NCI-H2227 (cell line): ENCODE measurements at regions not wholly inside any gene's neighbourhood (a gene's known extent, or its start where the extent isn't known, plus 50 kb on each side); places are given as distances from the start of the nearest gene placed in this dataset.

ENCODE experiments used
- DNase-seq: peaks from one replicate; lab custom pipeline; 2025; ENCODE audit not compliant: unreplicated experiment; lab: John Stamatoyannopoulos, UW

GRCh38 chr18:51789871-51790270, 550.1 kb upstream of the DCC start:
- DNase-seq: no peak

GRCh38 chr18:51801514-51801913, 538.5 kb upstream of the DCC start:
- DNase-seq: no peak

GRCh38 chr18:51802569-51803428, 537.2 kb upstream of the DCC start:
- DNase-seq: no peak

- DNase-seq: no peak
Observed at GRCh38 chr18:51807336-51807735, 532.7 kb upstream of the DCC start.

GRCh38 chr18:51811883-51812282, 528.1 kb upstream of the DCC start:
- DNase-seq: no peak

- no peak for DNase-seq
Observed at GRCh38 chr18:51813740-51814139, 526.3 kb upstream of the DCC start.

GRCh38 chr18:51821610-51822009, 518.4 kb upstream of the DCC start:
- DNase-seq: no peak

- DNase-seq: no peak
Observed at GRCh38 chr18:51824746-51825145, 515.3 kb upstream of the DCC start.

GRCh38 chr18:51833850-51834249, 506.1 kb upstream of the DCC start:
- DNase-seq: no peak

GRCh38 chr18:51848702-51849101, 491.3 kb upstream of the DCC start:
- no peak for DNase-seq

- DNase-seq: no peak
Observed at GRCh38 chr18:51852681-51853080, 487.3 kb upstream of the DCC start.

GRCh38 chr18:51857989-51858388, 482.0 kb upstream of the DCC start:
- DNase-seq: no peak

GRCh38 chr18:51861046-51861445, 479.0 kb upstream of the DCC start:
- no peak for DNase-seq

GRCh38 chr18:51862051-51862715, 477.8 kb upstream of the DCC start:
- no peak for DNase-seq

- DNase-seq: no peak
Observed at GRCh38 chr18:51864219-51864965, 475.6 kb upstream of the DCC start.

GRCh38 chr18:51865538-51865937, 474.5 kb upstream of the DCC start:
- DNase-seq: no peak

- no peak for DNase-seq
Observed at GRCh38 chr18:51867767-51868166, 472.2 kb upstream of the DCC start.

- no peak for DNase-seq
Observed at GRCh38 chr18:51878724-51879123, 461.3 kb upstream of the DCC start.

- no peak for DNase-seq
Observed at GRCh38 chr18:51879329-51879728, 460.7 kb upstream of the DCC start.

- DNase-seq: no peak
Observed at GRCh38 chr18:51881394-51881793, 458.6 kb upstream of the DCC start.

GRCh38 chr18:51884039-51884438, 456.0 kb upstream of the DCC start:
- DNase-seq: no peak

GRCh38 chr18:51890762-51891161, 449.2 kb upstream of the DCC start:
- peak; percentile 62 for DNase-seq
